ENCODE measurements at regions not wholly inside any gene's neighbourhood (a gene's known extent, or its start where the extent isn't known, plus 50 kb on each side); places are given as distances from the start of the nearest gene placed in this dataset.
"Not testable (repeated sequence)": the region's sequence is repeated elsewhere in the genome, so short reads cannot be mapped to it uniquely, and the experiment has no call there.

DNA sequence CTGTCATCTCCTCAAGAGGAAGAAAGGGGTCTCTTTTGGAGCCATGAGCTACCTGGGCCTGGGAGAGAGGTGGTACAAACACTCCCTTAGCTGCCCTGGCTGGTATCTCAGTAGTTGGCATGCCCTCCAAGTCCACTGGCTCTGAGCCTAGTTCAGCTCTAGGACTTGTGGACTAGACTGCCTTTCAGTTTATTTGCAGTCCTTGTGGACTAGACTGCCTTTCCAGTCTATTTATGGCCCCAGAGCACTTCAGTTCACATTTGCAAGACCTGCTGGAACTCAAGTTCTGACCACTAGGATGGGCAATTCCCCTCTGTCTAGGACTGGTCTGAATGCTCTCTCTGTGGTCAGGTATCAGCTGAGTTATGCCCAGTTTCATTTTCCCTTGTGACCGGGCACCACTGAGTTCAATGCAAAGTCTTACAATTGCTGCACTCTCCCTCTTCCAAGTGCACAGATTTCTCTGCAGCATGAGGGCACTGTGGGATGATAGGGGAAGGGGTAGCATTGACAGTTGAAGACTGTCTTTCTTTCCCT, 1019.0 kb downstream of the TAF11L14 start:
- no peaks in the 10 kb centered on the region for H3K79me2 ChIP-seq
- H3K36me3 ChIP-seq (ENCODE audit: control insufficient read depth, insufficient read depth, low read length): no peaks in the 10 kb centered on the region
- H3K9me3 ChIP-seq (ENCODE audit: control insufficient read depth, low read length): no peaks in the 10 kb centered on the region

DNA sequence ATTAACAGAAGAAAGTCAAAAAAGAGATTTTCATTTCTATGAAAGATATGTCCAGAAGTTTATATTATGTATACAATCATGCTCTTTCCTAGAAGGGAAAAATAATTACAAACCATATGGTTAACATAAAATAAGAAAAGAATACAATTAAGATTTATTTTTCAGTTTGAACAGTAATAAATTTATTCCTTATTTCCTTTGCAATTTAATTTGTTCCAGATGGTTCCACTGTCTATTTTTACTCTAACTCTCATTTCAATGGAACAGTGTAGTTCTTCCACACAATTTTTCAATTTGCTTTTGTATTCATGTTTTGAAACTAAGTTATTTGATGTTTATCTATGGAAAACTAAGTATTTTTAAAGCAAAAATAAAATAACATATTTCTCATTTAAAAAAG, 1026.3 kb downstream of the TAF11L14 start:
- Histone ChIP-seq H3K9me3 (ENCODE audit: control insufficient read depth, low read length) (no peaks in the 10 kb centered on the region), H3K36me3 (ENCODE audit: control insufficient read depth, insufficient read depth, low read length) (no peaks in the 10 kb centered on the region), H3K4me3 (ENCODE audit: low read depth, low read length) (no peak overlapping the region), H3K27ac (no peak overlapping the region), H3K79me2 (no peaks in the 10 kb centered on the region), H3K9ac (no peak overlapping the region), H2AFZ (no peak overlapping the region), H3K27me3 (ENCODE audit: control insufficient read depth, insufficient read depth, low read length) (no peaks in the 10 kb centered on the region), H3K4me2 (ENCODE audit: low read length) (no peak overlapping the region), H3K4me1 (no peaks in the 10 kb centered on the region)
- TF ChIP-seq, protein P1, sequence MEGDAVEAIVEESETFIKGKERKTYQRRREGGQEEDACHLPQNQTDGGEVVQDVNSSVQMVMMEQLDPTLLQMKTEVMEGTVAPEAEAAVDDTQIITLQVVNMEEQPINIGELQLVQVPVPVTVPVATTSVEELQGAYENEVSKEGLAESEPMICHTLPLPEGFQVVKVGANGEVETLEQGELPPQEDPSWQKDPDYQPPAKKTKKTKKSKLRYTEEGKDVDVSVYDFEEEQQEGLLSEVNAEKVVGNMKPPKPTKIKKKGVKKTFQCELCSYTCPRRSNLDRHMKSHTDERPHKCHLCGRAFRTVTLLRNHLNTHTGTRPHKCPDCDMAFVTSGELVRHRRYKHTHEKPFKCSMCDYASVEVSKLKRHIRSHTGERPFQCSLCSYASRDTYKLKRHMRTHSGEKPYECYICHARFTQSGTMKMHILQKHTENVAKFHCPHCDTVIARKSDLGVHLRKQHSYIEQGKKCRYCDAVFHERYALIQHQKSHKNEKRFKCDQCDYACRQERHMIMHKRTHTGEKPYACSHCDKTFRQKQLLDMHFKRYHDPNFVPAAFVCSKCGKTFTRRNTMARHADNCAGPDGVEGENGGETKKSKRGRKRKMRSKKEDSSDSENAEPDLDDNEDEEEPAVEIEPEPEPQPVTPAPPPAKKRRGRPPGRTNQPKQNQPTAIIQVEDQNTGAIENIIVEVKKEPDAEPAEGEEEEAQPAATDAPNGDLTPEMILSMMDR (IDR thresholded peaks at IDR 0.05): no peak

More for the DNA sequence above, 1019.0 kb downstream of the TAF11L14 start:
- TF ChIP-seq, protein P1 (IDR thresholded peaks at IDR 0.05): no peak
- Histone ChIP-seq H2AFZ (no peak overlapping the region), H3K27me3 (ENCODE audit: control insufficient read depth, insufficient read depth, low read length) (no peaks in the 10 kb centered on the region), H3K9ac (no peak overlapping the region), H3K4me2 (ENCODE audit: low read length) (no peak overlapping the region), H3K4me3 (ENCODE audit: low read depth, low read length) (no peak overlapping the region), H3K4me1 (no peaks in the 10 kb centered on the region), H3K27ac (no peak overlapping the region)

DNA sequence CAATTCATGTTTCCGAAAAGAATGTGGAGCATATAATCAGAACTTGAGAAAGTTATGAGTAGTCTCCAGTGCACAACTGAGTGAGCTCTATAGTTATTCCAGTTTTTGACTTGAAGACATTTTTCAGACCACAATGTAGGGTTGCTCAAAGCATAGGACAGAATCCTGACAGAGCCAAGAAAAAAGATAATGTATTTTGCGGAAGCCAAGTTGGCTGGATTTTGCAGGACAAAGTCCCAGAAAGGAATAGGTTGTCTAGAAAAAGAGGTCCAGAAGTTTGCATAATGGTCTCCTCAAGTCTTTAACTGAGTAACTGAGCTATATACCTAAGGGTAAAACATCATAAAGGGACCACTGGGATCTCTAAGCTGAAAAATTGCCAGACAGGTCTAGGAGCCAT, 1028.0 kb downstream of the TAF11L14 start:
- Histone ChIP-seq H3K4me3 (ENCODE audit: low read depth, low read length) (no peak overlapping the region), H3K27ac (no peak overlapping the region)

DNA sequence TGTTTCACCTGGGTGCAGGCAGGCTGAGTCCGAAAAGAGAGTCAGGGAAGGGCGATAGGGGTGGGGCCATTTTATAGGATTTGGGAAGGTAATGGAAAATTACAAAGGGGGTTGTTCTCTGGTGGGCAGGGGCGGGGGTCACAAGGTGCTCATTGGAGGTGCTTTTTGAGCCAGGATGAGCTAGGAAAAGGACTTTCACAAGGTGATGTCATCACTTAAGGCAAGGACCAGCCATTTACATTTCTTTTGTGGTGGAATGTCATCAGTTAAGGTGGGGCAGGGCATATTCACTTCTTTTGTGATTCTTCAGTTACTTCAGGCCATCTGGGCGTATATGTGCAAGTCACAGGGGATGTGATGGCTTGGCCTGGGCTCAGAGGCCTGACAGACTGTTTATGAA, 1040.0 kb downstream of the TAF11L14 start:
- H3K27me3 ChIP-seq (ENCODE audit: control insufficient read depth, insufficient read depth, low read length); H3K36me3 ChIP-seq (ENCODE audit: control insufficient read depth, insufficient read depth, low read length); H3K9ac ChIP-seq; H3K27ac ChIP-seq; H3K4me3 ChIP-seq (ENCODE audit: low read depth, low read length); H3K9me3 ChIP-seq (ENCODE audit: control insufficient read depth, low read length); H3K79me2 ChIP-seq; H2AFZ ChIP-seq; H3K4me2 ChIP-seq (ENCODE audit: low read length); H3K4me1 ChIP-seq: not testable (repeated sequence)

More for the DNA sequence above, 1028.0 kb downstream of the TAF11L14 start:
- no peak overlapping the region for H2AFZ ChIP-seq
- H3K4me1 ChIP-seq: no peaks in the 10 kb centered on the region
- no peaks in the 10 kb centered on the region for H3K79me2 ChIP-seq
- H3K9me3 ChIP-seq (ENCODE audit: control insufficient read depth, low read length): no peaks in the 10 kb centered on the region
- H3K36me3 ChIP-seq (ENCODE audit: control insufficient read depth, insufficient read depth, low read length): no peaks in the 10 kb centered on the region
- H3K9ac ChIP-seq: no peak overlapping the region
- H3K27me3 ChIP-seq (ENCODE audit: control insufficient read depth, insufficient read depth, low read length): no peaks in the 10 kb centered on the region
- H3K4me2 ChIP-seq (ENCODE audit: low read length): no peak overlapping the region
- TF ChIP-seq, protein P1 (IDR thresholded peaks at IDR 0.05): no peak

DNA sequence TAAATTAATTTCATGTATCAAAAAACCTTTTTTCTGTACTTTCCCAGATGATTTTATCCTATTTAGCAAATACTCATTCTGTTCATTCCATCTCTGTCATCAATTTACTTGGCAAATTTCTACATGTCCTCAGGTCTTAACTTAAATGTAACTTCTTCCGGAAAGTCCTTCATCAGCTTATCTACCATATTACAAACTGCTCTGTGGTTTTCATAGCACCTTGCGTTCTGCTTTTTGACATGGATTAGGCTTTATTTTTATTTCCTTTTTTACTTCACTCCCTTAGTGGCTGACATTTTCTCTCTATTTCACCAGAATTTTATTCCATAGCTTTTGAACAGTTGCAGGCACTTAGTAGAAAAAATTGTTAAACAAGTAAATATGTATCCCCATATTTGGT, 1040.8 kb downstream of the TAF11L14 start:
- Histone ChIP-seq H3K9me3 (ENCODE audit: control insufficient read depth, low read length) (no peaks in the 10 kb centered on the region), H3K27ac (no peak overlapping the region), H3K79me2 (no peaks in the 10 kb centered on the region), H3K4me2 (ENCODE audit: low read length) (no peak overlapping the region), H3K4me1 (no peaks in the 10 kb centered on the region), H3K27me3 (ENCODE audit: control insufficient read depth, insufficient read depth, low read length) (no peaks in the 10 kb centered on the region), H3K4me3 (ENCODE audit: low read depth, low read length) (no peak overlapping the region), H3K9ac (no peak overlapping the region), H2AFZ (no peak overlapping the region), H3K36me3 (ENCODE audit: control insufficient read depth, insufficient read depth, low read length) (no peaks in the 10 kb centered on the region)
- TF ChIP-seq, protein P1 (IDR thresholded peaks at IDR 0.05): no peak
